ENCODE measurements at regions not wholly inside any gene's neighbourhood (a gene's known extent, or its start where the extent isn't known, plus 50 kb on each side); places are given as distances from the start of the nearest gene placed in this dataset.

GRCh38 chr18:71001597-71001996 is 712.8 kb downstream of the SOCS6 start:
- TF ChIP-seq POLR2A (IDR thresholded peaks at IDR 0.05; ENCODE audit: low read depth, low read length) (no peak), POLR2AphosphoS5 (IDR thresholded peaks at IDR 0.05; ENCODE audit: low read depth, low read length) (no peak), SPI1 (IDR thresholded peaks at IDR 0.05; ENCODE audit: low read depth, low read length) (no peak), TAF1 (IDR thresholded peaks at IDR 0.05; ENCODE audit: low read depth, low read length) (no peak)

Data from GM12891 (cell line).